MM.1S (cell line): ENCODE measurements at regions not wholly inside any gene's neighbourhood (a gene's known extent, or its start where the extent isn't known, plus 50 kb on each side); places are given as distances from the start of the nearest gene placed in this dataset.

ENCODE experiments used
- EZH2 ChIP-seq: fragments of 300-600 bp; sonication (generic); optimal IDR thresholded peaks from 2 replicates; pipeline ENCODE3; 2017; ENCODE audit warnings: low read depth, mild to moderate bottlenecking, antibody characterized with exemption, low read length, mixed read lengths
- EZH2phosphoT487 ChIP-seq: fragments of 300-600 bp; sonication (generic); IDR thresholded peaks from 2 replicates; pipeline ENCODE4 v1.6.1; 2018; ENCODE audit warnings: antibody characterized with exemption, low read length
- TF ChIP-seq, protein P1 (sequence below): fragments of 300-600 bp; sonication (generic); IDR thresholded peaks from 2 replicates; pipeline ENCODE4 v1.5.1; 2016; ENCODE audit warnings: antibody characterized with exemption, low read length, mixed read lengths

DNA sequence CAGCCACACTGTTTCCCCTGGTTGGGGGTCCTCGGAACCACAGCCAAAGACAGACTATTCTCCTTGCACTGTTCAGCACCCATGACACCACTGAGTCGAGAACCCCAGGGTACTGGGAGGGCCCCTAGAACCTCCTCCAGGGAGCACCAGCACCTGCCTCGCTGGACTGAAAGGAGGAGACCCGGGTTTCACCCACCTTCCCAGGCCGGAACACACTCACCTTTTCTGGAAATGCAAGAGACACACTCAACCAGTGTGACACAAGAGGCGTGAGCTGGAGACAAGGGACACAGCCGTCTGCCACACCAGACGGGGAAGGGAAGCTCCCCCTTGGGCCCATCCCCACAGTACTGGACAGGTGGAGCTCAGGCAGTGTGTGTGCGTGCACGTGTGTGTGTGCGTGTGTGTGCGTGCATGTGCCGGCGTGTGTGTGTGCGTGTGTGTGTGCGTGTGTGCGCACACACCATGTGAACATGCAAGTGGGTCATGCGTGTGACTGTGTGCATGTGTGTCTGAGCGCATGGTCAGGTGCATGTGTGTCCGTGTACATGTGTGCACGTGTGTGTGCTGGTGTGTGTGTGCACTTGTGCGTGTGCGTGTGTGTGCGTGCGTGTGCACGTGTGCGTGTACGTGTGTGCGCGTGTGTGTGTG lies 128.8 kb upstream of the NKX1-1 start:
- no peak for TF ChIP-seq EZH2
- TF ChIP-seq, protein P1, sequence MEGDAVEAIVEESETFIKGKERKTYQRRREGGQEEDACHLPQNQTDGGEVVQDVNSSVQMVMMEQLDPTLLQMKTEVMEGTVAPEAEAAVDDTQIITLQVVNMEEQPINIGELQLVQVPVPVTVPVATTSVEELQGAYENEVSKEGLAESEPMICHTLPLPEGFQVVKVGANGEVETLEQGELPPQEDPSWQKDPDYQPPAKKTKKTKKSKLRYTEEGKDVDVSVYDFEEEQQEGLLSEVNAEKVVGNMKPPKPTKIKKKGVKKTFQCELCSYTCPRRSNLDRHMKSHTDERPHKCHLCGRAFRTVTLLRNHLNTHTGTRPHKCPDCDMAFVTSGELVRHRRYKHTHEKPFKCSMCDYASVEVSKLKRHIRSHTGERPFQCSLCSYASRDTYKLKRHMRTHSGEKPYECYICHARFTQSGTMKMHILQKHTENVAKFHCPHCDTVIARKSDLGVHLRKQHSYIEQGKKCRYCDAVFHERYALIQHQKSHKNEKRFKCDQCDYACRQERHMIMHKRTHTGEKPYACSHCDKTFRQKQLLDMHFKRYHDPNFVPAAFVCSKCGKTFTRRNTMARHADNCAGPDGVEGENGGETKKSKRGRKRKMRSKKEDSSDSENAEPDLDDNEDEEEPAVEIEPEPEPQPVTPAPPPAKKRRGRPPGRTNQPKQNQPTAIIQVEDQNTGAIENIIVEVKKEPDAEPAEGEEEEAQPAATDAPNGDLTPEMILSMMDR: no peak
- no peak for TF ChIP-seq EZH2phosphoT487
